ENCODE measurements at regions not wholly inside any gene's neighbourhood (a gene's known extent, or its start where the extent isn't known, plus 50 kb on each side); places are given as distances from the start of the nearest gene placed in this dataset.

DNA sequence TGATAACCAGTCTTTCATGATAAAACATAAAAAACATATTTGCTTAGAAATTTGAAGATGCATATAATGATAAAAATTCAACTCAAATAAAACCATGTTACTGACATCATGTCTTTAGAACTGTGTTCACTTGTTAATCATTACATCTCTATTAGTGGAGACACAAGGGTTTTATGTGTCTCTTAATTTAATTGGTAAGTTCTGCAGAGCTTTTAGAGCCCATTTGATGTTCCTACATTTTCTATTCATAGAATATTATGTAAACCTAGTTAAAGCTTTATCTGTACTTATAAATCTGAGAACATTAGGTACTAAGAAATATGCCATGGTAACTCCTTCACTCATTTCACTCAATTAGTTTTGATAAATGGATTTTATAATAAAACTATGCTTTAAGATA, 285.4 kb downstream of the SLCO4C1 start:
- TF ChIP-seq, protein P1, sequence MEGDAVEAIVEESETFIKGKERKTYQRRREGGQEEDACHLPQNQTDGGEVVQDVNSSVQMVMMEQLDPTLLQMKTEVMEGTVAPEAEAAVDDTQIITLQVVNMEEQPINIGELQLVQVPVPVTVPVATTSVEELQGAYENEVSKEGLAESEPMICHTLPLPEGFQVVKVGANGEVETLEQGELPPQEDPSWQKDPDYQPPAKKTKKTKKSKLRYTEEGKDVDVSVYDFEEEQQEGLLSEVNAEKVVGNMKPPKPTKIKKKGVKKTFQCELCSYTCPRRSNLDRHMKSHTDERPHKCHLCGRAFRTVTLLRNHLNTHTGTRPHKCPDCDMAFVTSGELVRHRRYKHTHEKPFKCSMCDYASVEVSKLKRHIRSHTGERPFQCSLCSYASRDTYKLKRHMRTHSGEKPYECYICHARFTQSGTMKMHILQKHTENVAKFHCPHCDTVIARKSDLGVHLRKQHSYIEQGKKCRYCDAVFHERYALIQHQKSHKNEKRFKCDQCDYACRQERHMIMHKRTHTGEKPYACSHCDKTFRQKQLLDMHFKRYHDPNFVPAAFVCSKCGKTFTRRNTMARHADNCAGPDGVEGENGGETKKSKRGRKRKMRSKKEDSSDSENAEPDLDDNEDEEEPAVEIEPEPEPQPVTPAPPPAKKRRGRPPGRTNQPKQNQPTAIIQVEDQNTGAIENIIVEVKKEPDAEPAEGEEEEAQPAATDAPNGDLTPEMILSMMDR (conservative IDR thresholded peaks at IDR 0.05; ENCODE audit: low read length), result no peak
- no peak for TF ChIP-seq EZH2phosphoT487 (IDR thresholded peaks at IDR 0.05; ENCODE audit: borderline replicate concordance, low read depth, low read length)
- Histone ChIP-seq H2AFZ (ENCODE audit: low read length) (no peak overlapping the region), H3K9me3 (ENCODE audit: low read length) (no peaks in the 10 kb centered on the region), H3K4me1 (ENCODE audit: insufficient read depth, low read length, poor library complexity, severe bottlenecking) (no peaks in the 10 kb centered on the region), H4K20me1 (ENCODE audit: insufficient read depth, low read length) (no peaks in the 10 kb centered on the region), H3K4me2 (ENCODE audit: low read length) (no peak overlapping the region), H3K36me3 (ENCODE audit: insufficient read depth, low read length) (no peaks in the 10 kb centered on the region), H3K27ac (ENCODE audit: low read depth, low read length, poor library complexity, severe bottlenecking) (no peak overlapping the region), H3K4me3 (ENCODE audit: low read depth, low read length, poor library complexity, severe bottlenecking) (no peak overlapping the region), H3K9me2 (ENCODE audit: insufficient read depth, low read length) (no peaks in the 10 kb centered on the region), H3K79me2 (ENCODE audit: insufficient read depth, low read depth, low read length) (no peaks in the 10 kb centered on the region)
- POLR2A ChIA-PET, result no interaction called here
- CTCF ChIA-PET (ENCODE audit: unreplicated experiment), result no interaction called here
- BruUV-seq (replicated peaks), result no TSS peak
- no peak for DNase-seq (ENCODE audit: low spot score)
- intact Hi-C loops (cut with micrococcal nuclease; ENCODE audit: unreplicated experiment), result no loop called here

DNA sequence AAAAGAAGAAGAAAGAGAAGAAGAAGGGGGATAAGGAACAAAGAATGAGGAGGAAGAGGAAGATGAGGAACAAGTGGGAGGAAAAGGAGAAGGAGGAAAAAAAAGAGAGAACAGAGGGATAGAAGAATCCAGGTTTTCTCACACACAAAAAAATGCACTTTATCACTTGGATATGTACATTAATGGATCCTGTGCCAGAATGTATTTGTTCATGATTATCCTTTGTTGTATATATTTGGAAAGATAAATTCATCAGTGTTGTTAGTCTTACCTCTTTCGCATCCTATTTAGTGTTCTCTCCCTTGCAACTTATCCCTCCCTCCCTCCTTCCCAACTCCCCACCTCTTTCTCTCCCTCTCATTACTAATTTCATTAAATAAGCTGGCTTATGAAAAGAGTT, 298.8 kb downstream of the SLCO4C1 start:
- Histone ChIP-seq H4K20me1 (ENCODE audit: insufficient read depth, low read length) (no peaks in the 10 kb centered on the region), H2AFZ (ENCODE audit: low read length) (no peak overlapping the region), H3K9me3 (ENCODE audit: low read length) (no peaks in the 10 kb centered on the region), H3K36me3 (ENCODE audit: insufficient read depth, low read length) (no peaks in the 10 kb centered on the region), H3K4me2 (ENCODE audit: low read length) (no peak overlapping the region), H3K9me2 (ENCODE audit: insufficient read depth, low read length) (no peaks in the 10 kb centered on the region), H3K4me3 (ENCODE audit: low read depth, low read length, poor library complexity, severe bottlenecking) (no peak overlapping the region), H3K27ac (ENCODE audit: low read depth, low read length, poor library complexity, severe bottlenecking) (no peak overlapping the region), H3K79me2 (ENCODE audit: insufficient read depth, low read depth, low read length) (no peaks in the 10 kb centered on the region), H3K4me1 (ENCODE audit: insufficient read depth, low read length, poor library complexity, severe bottlenecking) (no peaks in the 10 kb centered on the region)
- CTCF ChIA-PET (ENCODE audit: unreplicated experiment), result no interaction called here
- intact Hi-C loops (cut with micrococcal nuclease; ENCODE audit: unreplicated experiment), result no loop called here
- BruUV-seq (replicated peaks), result no TSS peak
- no peak for DNase-seq (ENCODE audit: low spot score)
- POLR2A ChIA-PET, result no interaction called here
- TF ChIP-seq EZH2phosphoT487 (IDR thresholded peaks at IDR 0.05; ENCODE audit: borderline replicate concordance, low read depth, low read length), result no peak
- TF ChIP-seq, protein P1 (conservative IDR thresholded peaks at IDR 0.05; ENCODE audit: low read length), result no peak

DNA sequence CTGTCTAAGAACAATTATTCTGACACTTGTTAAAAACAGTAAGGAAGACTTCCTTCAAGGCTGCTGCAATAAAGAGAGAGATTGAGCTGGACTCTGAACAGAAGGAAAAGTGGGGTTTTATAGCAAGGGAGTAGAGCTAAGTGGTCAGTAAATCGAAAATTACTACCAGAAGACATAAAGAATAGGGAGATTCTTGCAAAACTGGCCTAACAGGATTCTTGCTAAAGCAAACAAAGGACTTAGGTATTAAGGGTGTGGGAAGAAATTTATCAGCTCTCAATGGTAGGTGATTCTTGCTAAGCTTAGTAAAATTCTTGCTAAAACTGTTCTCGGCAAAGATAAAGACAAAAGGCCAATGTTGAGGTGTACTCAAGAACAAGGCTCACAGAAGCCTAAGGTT, 300.5 kb downstream of the SLCO4C1 start:
- Histone ChIP-seq H3K4me1 (ENCODE audit: insufficient read depth, low read length, poor library complexity, severe bottlenecking) (no peaks in the 10 kb centered on the region), H3K36me3 (ENCODE audit: insufficient read depth, low read length) (no peaks in the 10 kb centered on the region), H3K9me2 (ENCODE audit: insufficient read depth, low read length) (no peaks in the 10 kb centered on the region), H2AFZ (ENCODE audit: low read length) (no peak overlapping the region), H3K9me3 (ENCODE audit: low read length) (no peaks in the 10 kb centered on the region), H3K4me3 (ENCODE audit: low read depth, low read length, poor library complexity, severe bottlenecking) (no peak overlapping the region), H3K79me2 (ENCODE audit: insufficient read depth, low read depth, low read length) (no peaks in the 10 kb centered on the region), H4K20me1 (ENCODE audit: insufficient read depth, low read length) (no peaks in the 10 kb centered on the region), H3K4me2 (ENCODE audit: low read length) (no peak overlapping the region), H3K27ac (ENCODE audit: low read depth, low read length, poor library complexity, severe bottlenecking) (no peak overlapping the region)
- ChIA-PET POLR2A (interaction anchor here (0.6 kb wide), 1 partner anchor 644 kb away, joined by 3 read pairs; no protein-coding TSS in a partner anchor), CTCF (ENCODE audit: unreplicated experiment) (no interaction called here)
- TF ChIP-seq, protein P1 (conservative IDR thresholded peaks at IDR 0.05; ENCODE audit: low read length), result no peak
- no peak for TF ChIP-seq EZH2phosphoT487 (IDR thresholded peaks at IDR 0.05; ENCODE audit: borderline replicate concordance, low read depth, low read length)
- no peak for DNase-seq (ENCODE audit: low spot score)
- no TSS peak for BruUV-seq (replicated peaks)
- intact Hi-C loops (cut with micrococcal nuclease; ENCODE audit: unreplicated experiment), result no loop called here

All from OCI-LY7 (cell line).